Hematopoietic multipotent progenitor cell treated with erythropoietin and hydrocortisone succinate and interleukin-3 and kit ligand, for 6 days (in vitro differentiated cells): ENCODE measurements at regions not wholly inside any gene's neighbourhood (a gene's known extent, or its start where the extent isn't known, plus 50 kb on each side); places are given as distances from the start of the nearest gene placed in this dataset.

Source experiments
- DNase-seq: peaks from one replicate; pipeline ENCODE4 v3.0.0-alpha.2; 2015

GRCh38 chr12:131346555-131347344, 364.1 kb upstream of the SFSWAP start:
- no peak for DNase-seq

- no peak for DNase-seq
These were observed 363.6 kb upstream of the SFSWAP start for GRCh38 chr12:131347345-131347714.

GRCh38 chr12:131347732-131348131, 363.2 kb upstream of the SFSWAP start:
- DNase-seq: no peak

GRCh38 chr12:131348231-131348630, 362.7 kb upstream of the SFSWAP start:
- DNase-seq: no peak

- DNase-seq: peak; percentile 52
These were observed 362.2 kb upstream of the SFSWAP start for GRCh38 chr12:131348646-131349045.

- DNase-seq: no peak
These were observed 361.3 kb upstream of the SFSWAP start for GRCh38 chr12:131349397-131350127.

GRCh38 chr12:131350943-131351318, 360.0 kb upstream of the SFSWAP start:
- DNase-seq: no peak

- DNase-seq: peak; percentile 57
These were observed 359.4 kb upstream of the SFSWAP start for GRCh38 chr12:131351319-131352028.

GRCh38 chr12:131352296-131352900, 358.5 kb upstream of the SFSWAP start:
- no peak for DNase-seq

- DNase-seq: no peak
These were observed 357.5 kb upstream of the SFSWAP start for GRCh38 chr12:131353376-131353775.

- DNase-seq: no peak
These were observed 357.1 kb upstream of the SFSWAP start for GRCh38 chr12:131353826-131354225.

GRCh38 chr12:131355361-131356245, 355.3 kb upstream of the SFSWAP start:
- DNase-seq: no peak

GRCh38 chr12:131356485-131357184, 354.3 kb upstream of the SFSWAP start:
- DNase-seq: no peak

- DNase-seq: no peak
These were observed 353.6 kb upstream of the SFSWAP start for GRCh38 chr12:131357185-131357747.

- peak; percentile 69 for DNase-seq
These were observed 353.0 kb upstream of the SFSWAP start for GRCh38 chr12:131357920-131358319.

- DNase-seq: peak; percentile 48
These were observed 348.3 kb upstream of the SFSWAP start for GRCh38 chr12:131362291-131363211.

GRCh38 chr12:131363393-131363792, 347.5 kb upstream of the SFSWAP start:
- DNase-seq: no peak

GRCh38 chr12:131363841-131364495, 346.9 kb upstream of the SFSWAP start:
- DNase-seq: peak; percentile 50
